ENCODE measurements at regions not wholly inside any gene's neighbourhood (a gene's known extent, or its start where the extent isn't known, plus 50 kb on each side); places are given as distances from the start of the nearest gene placed in this dataset.

DNA sequence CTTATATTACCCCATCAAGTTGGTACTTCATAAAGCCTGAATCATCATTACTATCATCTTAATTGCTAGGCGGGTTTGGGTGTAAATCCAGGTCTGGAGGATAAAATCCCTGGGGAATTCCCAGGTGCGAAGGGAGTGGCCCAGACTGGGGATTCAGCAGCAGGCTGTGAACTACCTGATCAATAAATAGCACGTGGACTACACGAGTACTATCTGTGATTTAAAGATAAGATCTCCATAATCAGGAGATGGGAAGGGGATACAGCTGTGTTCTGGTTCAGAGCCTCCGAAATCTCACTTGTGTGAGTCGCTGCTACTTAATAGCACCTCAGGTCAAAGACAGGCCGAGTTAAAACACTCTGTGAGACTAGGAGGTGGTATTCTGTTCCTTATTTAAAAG lies 512.6 kb upstream of the ZFHX3 start:
- no peak for ATAC-seq
- BruUV-seq (replicated peaks), result no TSS peak
- RAD21 ChIA-PET (ENCODE audit: low non-redundant PET in 1 of 2, low total read pairs in 2 of 2, uncharacterized antibody in 2 of 2, unreplicated experiment in 2 of 2), result no interaction called here

GRCh38 chr16:73558219-73558618 lies 510.3 kb upstream of the ZFHX3 start:
- TF ChIP-seq POLR2AphosphoS5 (IDR thresholded peaks at IDR 0.05; ENCODE audit: low read depth, low read length), result no peak
- intact Hi-C loops (cut with micrococcal nuclease), result no loop called here
- Histone ChIP-seq H3K4me2 (ENCODE audit: low read length) (no peak overlapping the region), H3K79me2 (ENCODE audit: insufficient read depth, low read length) (no peaks in the 10 kb centered on the region), H3K9me2 (ENCODE audit: insufficient read depth) (no peaks in the 10 kb centered on the region), H3K9me3 (ENCODE audit: control insufficient read depth in 1 of 2, insufficient read depth in 1 of 2, low read depth in 1 of 2, low read length in 2 of 2) (no peaks in the 10 kb centered on the region), H3K4me3 (replicated peaks in 1 of 2; ENCODE audit: low read depth in 1 of 2, low read length in 2 of 2) (no peak overlapping the region), H3K9ac (ENCODE audit: low read length) (no peak overlapping the region), H3K27me3 (ENCODE audit: insufficient read depth, low read length) (peaks cover 8% of the 10 kb centered on the region), H3K27ac (ENCODE audit: low read depth, low read length) (no peak overlapping the region), H3K4me1 (ENCODE audit: control insufficient read depth in 1 of 2, insufficient read depth in 2 of 2, low read length in 2 of 2) (no peaks in the 10 kb centered on the region), H2AFZ (ENCODE audit: low read depth, low read length, poor library complexity, severe bottlenecking) (no peak overlapping the region), H4K20me1 (ENCODE audit: insufficient read depth) (no peaks in the 10 kb centered on the region), H3K36me3 (ENCODE audit: control insufficient read depth in 1 of 2, insufficient read depth in 2 of 2, low read length in 2 of 2) (no peaks in the 10 kb centered on the region)
- DNase-seq (ENCODE audit: low read depth, low spot score), result no peak
- POLR2A ChIA-PET, result no interaction called here
- CTCF ChIA-PET, result no interaction called here
- no peak for ATAC-seq
- no TSS peak for BruUV-seq (replicated peaks)
- RAD21 ChIA-PET (ENCODE audit: low non-redundant PET in 1 of 2, low total read pairs in 2 of 2, uncharacterized antibody in 2 of 2, unreplicated experiment in 2 of 2), result no interaction called here

More for the DNA sequence above, 512.6 kb upstream of the ZFHX3 start:
- H4K20me1 ChIP-seq (ENCODE audit: insufficient read depth), result no peaks in the 10 kb centered on the region
- no peaks in the 10 kb centered on the region for H3K4me1 ChIP-seq (ENCODE audit: control insufficient read depth in 1 of 2, insufficient read depth in 2 of 2, low read length in 2 of 2)
- H3K4me3 ChIP-seq (replicated peaks in 1 of 2; ENCODE audit: low read depth in 1 of 2, low read length in 2 of 2), result no peak overlapping the region
- no peaks in the 10 kb centered on the region for H3K9me3 ChIP-seq (ENCODE audit: control insufficient read depth in 1 of 2, insufficient read depth in 1 of 2, low read depth in 1 of 2, low read length in 2 of 2)
- no peak overlapping the region for H2AFZ ChIP-seq (ENCODE audit: low read depth, low read length, poor library complexity, severe bottlenecking)
- no peaks in the 10 kb centered on the region for H3K27me3 ChIP-seq (ENCODE audit: insufficient read depth, low read length)
- no peak overlapping the region for H3K27ac ChIP-seq (ENCODE audit: low read depth, low read length)
- TF ChIP-seq EGR1 (IDR thresholded peaks at IDR 0.05; ENCODE audit: low read depth), result no peak
- TF ChIP-seq SP1 (IDR thresholded peaks at IDR 0.05; ENCODE audit: low read depth), result no peak
- no peak for TF ChIP-seq ATF3 (IDR thresholded peaks at IDR 0.05)
- no peak for TF ChIP-seq POLR2AphosphoS5 (IDR thresholded peaks at IDR 0.05; ENCODE audit: low read depth, low read length)
- no peak for TF ChIP-seq MAX (IDR thresholded peaks at IDR 0.05)
- no peak for TF ChIP-seq ZFX (IDR thresholded peaks at IDR 0.05)
- TF ChIP-seq, protein P1, sequence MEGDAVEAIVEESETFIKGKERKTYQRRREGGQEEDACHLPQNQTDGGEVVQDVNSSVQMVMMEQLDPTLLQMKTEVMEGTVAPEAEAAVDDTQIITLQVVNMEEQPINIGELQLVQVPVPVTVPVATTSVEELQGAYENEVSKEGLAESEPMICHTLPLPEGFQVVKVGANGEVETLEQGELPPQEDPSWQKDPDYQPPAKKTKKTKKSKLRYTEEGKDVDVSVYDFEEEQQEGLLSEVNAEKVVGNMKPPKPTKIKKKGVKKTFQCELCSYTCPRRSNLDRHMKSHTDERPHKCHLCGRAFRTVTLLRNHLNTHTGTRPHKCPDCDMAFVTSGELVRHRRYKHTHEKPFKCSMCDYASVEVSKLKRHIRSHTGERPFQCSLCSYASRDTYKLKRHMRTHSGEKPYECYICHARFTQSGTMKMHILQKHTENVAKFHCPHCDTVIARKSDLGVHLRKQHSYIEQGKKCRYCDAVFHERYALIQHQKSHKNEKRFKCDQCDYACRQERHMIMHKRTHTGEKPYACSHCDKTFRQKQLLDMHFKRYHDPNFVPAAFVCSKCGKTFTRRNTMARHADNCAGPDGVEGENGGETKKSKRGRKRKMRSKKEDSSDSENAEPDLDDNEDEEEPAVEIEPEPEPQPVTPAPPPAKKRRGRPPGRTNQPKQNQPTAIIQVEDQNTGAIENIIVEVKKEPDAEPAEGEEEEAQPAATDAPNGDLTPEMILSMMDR (IDR thresholded peaks at IDR 0.05 in 2 of 3, conservative IDR thresholded peaks at IDR 0.05 in 1 of 3; ENCODE audit: borderline replicate concordance in 1 of 3, insufficient read depth in 1 of 3, low read depth in 2 of 3, low read length in 2 of 3), result no peak
- no peaks in the 10 kb centered on the region for H3K9me2 ChIP-seq (ENCODE audit: insufficient read depth)
- no peak for DNase-seq (ENCODE audit: low read depth, low spot score)
- intact Hi-C loops (cut with micrococcal nuclease), result no loop called here
- no peaks in the 10 kb centered on the region for H3K79me2 ChIP-seq (ENCODE audit: insufficient read depth, low read length)
- H3K4me2 ChIP-seq (ENCODE audit: low read length), result no peak overlapping the region
- CTCF ChIA-PET, result no interaction called here
- POLR2A ChIA-PET, result no interaction called here
- H3K36me3 ChIP-seq (ENCODE audit: control insufficient read depth in 1 of 2, insufficient read depth in 2 of 2, low read length in 2 of 2), result no peaks in the 10 kb centered on the region
- no peak overlapping the region for H3K9ac ChIP-seq (ENCODE audit: low read length)
